Hippocampal formation (tissue), 2 donors: ENCODE measurements at regions not wholly inside any gene's neighbourhood (a gene's known extent, or its start where the extent isn't known, plus 50 kb on each side); places are given as distances from the start of the nearest gene placed in this dataset.

Experiments used
- DNase-seq, 2 donors: peaks; one replicate each; lab custom pipeline; 2025; lab: John Stamatoyannopoulos, UW

GRCh38 chr4:22336822-22337221 lies 179.0 kb downstream of the ADGRA3 start:
- no peak for DNase-seq

- DNase-seq: no peak
Observed at GRCh38 chr4:22334155-22334554, 181.7 kb downstream of the ADGRA3 start.

GRCh38 chr4:22324422-22324821 lies 191.4 kb downstream of the ADGRA3 start:
- no peak for DNase-seq

GRCh38 chr4:22323691-22324090 lies 192.2 kb downstream of the ADGRA3 start:
- no peak for DNase-seq

- DNase-seq: no peak
Observed at GRCh38 chr4:22322996-22323395, 192.9 kb downstream of the ADGRA3 start.

GRCh38 chr4:22315628-22316027 lies 200.2 kb downstream of the ADGRA3 start:
- no peak for DNase-seq

GRCh38 chr4:22313976-22314375 lies 201.9 kb downstream of the ADGRA3 start:
- no peak for DNase-seq

- no peak for DNase-seq
Observed at GRCh38 chr4:22312113-22312512, 203.8 kb downstream of the ADGRA3 start.

GRCh38 chr4:22301253-22301652 lies 214.6 kb downstream of the ADGRA3 start:
- DNase-seq: peak in 1 of 2 donors; percentile 39

- DNase-seq: no peak
Observed at GRCh38 chr4:22299678-22300077, 216.2 kb downstream of the ADGRA3 start.

- no peak for DNase-seq
Observed at GRCh38 chr4:22287631-22288030, 228.2 kb downstream of the ADGRA3 start.

- DNase-seq: no peak
Observed at GRCh38 chr4:22268350-22269025, 247.4 kb downstream of the ADGRA3 start.

GRCh38 chr4:22264261-22264660 lies 251.6 kb downstream of the ADGRA3 start:
- DNase-seq: no peak

- DNase-seq: no peak
Observed at GRCh38 chr4:22253431-22253830, 262.4 kb downstream of the ADGRA3 start.

- no peak for DNase-seq
Observed at GRCh38 chr4:22246847-22247246, 269.0 kb downstream of the ADGRA3 start.

GRCh38 chr4:22245294-22245693 lies 270.6 kb downstream of the ADGRA3 start:
- no peak for DNase-seq

GRCh38 chr4:22241415-22241814 lies 274.5 kb downstream of the ADGRA3 start:
- no peak for DNase-seq

- DNase-seq: no peak
Observed at GRCh38 chr4:22240814-22241213, 275.1 kb downstream of the ADGRA3 start.

- DNase-seq: no peak
Observed at GRCh38 chr4:22238742-22239141, 277.1 kb downstream of the ADGRA3 start.

GRCh38 chr4:22237846-22238494 lies 277.9 kb downstream of the ADGRA3 start:
- DNase-seq: no peak

GRCh38 chr4:22237155-22237751 lies 278.6 kb downstream of the ADGRA3 start:
- no peak for DNase-seq

GRCh38 chr4:22235698-22236097 lies 280.2 kb downstream of the ADGRA3 start:
- no peak for DNase-seq

- no peak for DNase-seq
Observed at GRCh38 chr4:22233230-22233629, 282.6 kb downstream of the ADGRA3 start.
